ENCODE measurements at regions not wholly inside any gene's neighbourhood (a gene's known extent, or its start where the extent isn't known, plus 50 kb on each side); places are given as distances from the start of the nearest gene placed in this dataset.
A peak's percentile ranks its signal among the peaks of the same experiment; 100 is the strongest.
"Not testable (repeated sequence)": the region's sequence is repeated elsewhere in the genome, so short reads cannot be mapped to it uniquely, and the experiment has no call there.

DNA sequence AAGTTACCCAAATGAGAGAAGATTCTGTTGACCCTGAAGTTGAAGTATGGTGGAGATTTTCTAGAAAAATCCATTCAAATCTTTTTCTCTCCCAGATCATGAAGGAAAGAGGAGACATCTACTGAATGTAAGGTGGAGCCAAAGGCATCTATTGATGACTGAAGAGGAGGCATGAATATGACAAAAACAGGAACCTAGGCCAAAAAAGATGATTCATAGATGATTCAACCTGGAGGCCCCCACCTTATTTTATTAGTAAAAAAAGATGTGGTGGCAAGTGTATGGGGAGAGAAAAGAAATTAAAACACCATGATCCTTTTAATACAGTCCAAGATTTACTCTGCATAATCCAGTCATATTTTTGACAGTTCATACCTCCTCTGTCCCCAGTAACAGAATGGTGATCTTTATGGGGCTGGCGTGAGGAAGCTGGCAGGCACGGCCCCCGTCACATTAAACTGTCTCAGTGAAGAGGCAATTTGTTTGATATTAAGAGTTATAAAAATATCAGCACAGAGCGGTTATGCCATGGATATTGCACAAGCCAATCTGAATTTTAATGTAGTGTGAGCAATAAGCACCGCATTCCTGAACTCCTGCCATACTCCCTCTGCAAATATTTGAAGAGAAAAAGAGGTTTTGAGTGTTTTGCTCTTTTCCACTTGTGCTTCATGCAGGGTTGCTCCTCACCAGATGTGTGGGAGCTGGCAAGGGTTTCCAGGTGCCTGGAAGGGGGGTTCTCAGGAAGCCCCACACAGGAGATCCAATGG is 94.4 kb downstream of the TRIM43 start:
- peak; percentile 63 for DNase-seq (ENCODE audit: low read depth)

DNA sequence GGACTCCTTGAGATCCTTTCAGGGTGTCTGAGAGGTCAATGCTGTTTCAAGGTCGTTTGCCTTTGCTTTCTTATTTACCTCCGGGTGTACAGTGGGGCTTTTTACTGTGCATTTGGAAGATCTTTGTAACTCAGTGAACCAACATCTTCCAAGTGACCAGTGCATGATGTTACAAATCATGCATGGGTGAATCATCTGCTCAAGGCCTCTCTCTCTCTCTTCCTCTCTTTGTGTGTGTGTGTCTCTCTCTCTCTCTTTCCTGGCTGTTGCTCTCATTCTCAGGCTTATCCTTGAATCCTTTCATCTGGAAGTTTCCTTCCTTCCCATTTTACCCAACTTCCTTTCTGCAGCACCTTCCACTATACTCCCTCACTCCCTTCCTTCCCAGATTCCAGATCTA is 96.1 kb downstream of the TRIM43 start:
- DNase-seq (ENCODE audit: low read depth) = not testable (repeated sequence)

DNA sequence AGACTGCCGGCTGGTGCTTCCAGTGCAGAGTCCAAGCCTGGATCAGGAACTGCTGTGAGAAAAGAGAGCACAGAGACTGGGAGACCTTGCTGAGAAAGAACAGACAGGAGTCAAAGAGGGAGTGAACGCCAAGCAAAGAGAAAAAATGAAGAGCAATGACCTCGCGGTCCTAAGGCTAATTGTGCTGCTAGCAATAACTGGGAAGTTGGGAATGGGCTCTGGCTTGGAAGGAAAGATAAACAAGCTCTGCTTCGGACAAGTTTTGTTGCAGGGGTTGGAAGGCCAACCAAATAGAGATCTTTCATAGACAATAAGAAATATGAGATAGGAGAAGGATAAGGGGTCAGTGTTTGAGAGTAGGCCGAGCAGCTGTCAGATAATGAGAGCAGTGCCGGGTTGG is 99.4 kb downstream of the TRIM43 start:
- not testable (repeated sequence) for DNase-seq (ENCODE audit: low read depth)

DNA sequence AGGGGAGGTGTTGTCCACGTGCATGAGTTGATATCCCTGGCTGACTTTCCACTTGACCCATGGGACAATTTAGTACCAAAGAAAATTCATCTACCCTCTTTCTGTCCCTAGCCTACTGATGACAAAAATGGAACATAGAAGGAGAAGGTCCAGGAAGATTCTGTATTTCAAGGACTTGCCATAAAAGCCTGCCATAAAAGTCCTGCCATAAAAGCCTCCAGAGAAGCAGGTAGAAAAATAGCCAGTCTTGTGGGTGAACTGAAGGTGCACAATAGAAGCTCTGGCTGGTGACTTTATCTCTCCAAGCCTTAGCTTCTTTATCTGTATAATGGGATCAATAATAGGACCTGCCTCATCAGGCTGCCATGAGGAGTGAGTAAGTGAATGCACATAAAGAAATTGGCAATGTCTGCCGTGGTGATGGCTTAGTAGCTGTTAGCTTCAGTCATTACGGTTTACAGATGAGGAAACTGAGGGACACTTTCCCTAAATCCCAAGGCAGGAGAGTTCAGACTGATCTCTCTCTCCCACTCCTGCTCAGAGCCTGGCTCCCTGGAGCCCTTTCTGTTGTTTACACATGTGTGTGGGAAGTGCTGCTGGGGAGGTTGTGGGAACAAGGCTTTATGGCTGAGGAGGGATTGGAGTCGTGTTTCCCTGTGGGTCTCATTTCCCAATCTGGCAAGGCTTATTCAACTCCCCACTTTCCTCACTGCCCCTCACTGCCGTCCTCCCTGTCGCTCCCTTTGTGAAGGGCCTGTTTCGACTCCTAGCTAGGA is 101.5 kb downstream of the TRIM43 start:
- not testable (repeated sequence) for DNase-seq (ENCODE audit: low read depth)

DNA sequence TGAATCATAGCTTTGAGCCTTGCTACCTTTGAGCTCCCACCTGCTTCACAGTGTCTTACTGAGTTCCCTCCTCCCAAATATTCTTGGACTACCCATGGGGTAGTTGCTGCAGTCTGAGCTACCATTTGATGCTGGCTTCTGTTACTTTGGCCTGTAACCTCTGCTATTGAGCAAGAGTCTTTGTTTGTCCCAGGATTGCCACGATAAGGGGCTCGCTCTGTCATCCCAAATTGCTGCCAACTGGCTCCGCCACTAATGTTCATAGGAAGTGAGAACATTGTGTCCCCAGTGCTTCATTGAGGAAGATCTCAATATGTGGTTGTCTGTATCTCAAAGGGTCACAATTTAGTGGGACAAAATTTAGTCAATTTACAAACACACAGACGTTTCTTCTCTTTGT is 103.8 kb downstream of the TRIM43 start:
- DNase-seq (ENCODE audit: low read depth) = no peak

DNA sequence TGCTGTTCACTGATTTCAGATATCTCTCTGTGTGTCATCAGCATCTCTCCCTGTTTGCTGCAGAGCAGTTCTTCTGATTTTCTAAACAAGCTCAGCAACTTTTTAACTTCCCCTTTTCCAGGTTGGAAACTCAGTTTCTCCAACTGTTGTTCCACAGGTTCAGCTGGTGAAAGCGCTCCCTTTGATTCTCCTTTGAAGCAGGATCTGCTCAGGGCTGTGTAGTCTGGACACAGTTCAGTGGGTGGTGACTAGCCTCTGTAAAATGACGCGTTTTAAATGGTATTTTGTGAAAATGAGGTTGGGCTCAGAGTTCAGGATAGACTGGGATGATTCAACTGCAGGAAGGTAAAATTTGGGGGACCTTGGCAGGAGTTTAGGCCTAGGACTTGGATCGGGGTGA is 106.3 kb downstream of the TRIM43 start:
- no peak for DNase-seq (ENCODE audit: low read depth)

DNA sequence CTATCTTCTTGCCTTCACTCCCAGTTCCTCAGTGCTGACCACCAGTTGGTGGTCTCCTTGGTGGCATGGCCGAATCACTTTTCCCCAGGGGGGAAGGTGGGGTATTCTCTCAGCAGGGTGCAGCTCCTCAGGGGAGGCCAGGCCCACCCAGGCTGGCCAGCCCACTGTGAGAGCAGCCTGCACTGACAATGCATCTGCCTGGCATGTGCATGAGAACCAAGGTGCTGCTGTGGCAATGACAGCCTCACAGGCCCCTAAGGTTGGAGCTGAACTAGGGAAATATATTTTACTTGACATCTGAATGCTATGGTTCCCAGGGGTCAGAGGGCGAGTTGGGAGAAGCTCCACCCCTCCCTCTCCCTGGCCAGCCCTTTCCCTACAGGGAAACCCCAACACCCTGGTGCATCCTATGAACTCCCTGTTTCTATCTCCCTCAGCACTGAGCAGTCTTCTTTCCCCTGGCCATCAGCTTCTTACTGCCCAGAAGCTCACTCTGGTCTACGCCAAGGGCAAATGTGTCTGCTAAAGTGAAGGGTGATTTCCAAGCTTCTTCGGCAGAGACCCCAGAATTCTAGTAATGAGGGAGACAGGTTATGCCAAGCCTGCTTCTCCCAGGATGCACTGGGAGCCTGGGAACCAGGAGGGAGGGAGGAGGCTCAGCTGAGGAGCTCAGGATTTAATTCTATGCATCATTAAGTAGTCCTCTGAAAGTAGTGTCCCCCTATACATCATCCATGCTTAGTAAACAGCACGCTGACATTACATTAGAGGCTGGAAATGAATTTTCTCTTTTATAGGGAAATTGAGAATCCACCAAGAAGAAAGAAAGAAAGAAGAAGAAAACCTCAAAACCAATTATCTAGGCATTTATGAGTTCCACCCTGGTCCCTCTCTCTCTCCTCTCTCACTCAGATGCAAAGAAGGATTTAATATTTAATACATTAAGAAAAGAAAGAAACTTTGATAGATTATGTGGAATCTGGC is 107.7 kb downstream of the TRIM43 start:
- not testable (repeated sequence) for DNase-seq (ENCODE audit: low read depth)

DNA sequence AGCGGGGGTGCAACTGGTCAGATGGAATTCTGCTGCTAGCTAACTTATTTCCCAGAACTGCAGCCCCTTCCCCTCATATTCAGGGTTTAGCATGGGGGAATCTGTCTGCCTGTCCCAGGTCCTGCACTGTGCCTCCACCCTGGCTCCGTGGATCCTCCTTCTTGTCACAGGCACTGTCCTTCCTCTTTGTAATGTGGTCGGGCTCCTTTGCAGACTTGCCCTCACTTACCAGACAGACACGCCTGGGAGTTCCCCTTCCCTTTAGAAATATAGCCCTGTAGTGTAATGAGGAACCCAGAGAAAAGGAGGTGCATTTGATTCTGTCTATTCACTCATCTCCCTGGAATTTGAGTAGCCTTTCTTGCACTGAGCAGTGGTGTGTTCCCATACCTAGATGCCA is 108.7 kb downstream of the TRIM43 start:
- no peak for DNase-seq (ENCODE audit: low read depth)

DNA sequence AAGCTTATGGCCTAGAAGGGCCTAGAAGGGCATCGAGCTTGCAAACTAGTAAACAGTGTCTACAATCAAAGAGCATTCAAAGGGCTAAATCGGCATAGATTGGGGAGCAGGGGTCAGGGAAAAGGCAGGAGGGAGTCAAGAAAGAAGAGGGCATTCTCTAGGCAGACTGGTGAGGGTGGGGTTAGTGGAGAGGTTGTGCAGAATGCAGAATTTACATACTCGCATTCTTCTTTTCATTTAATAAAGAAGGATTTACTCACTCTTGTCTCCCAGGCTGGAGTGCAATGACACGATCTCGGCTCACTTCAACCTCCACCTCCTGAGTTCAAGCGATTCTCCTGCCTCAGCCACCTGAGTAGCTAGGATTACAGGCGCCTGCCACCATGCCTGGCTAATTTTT is 110.7 kb downstream of the TRIM43 start:
- no peak for DNase-seq (ENCODE audit: low read depth)

DNA sequence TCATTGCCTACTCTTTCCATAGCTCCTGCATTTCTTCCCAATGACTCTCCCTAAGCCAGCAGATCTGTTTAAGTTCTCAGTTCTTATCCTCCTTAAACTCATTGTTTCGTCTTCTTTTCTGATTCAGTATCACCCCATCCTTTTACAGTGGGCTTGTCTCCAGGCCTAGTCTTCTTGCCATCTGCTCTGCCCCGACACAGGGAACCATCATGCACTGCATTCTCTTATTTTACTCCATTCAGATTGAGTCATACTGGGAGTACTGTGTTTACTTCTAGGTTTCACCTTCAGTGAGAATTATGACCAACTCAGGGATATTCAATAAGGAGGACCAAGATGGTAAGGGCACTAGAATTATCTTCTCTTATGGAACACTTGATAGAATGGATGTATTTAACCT is 115.4 kb downstream of the TRIM43 start:
- not testable (repeated sequence) for DNase-seq (ENCODE audit: low read depth)

DNA sequence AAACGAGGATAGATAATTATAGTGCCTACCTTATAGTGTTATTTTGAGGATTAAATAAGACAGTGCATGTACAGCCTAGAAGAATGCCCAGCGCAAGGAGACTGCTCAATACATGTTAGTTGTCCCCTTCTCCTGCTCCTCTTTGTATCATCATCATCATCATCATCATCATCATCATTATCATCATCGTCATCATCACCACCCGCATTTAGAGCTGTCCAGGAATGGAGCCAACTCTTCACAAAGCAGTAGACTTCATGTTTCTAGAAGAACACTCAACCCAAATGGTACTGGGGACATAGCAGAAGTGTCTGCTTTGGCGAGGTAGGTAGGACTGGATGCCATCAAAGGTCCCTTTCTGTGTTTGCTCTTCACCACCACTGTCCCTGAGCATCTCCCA is 116.0 kb downstream of the TRIM43 start:
- DNase-seq (ENCODE audit: low read depth) = no peak

DNA sequence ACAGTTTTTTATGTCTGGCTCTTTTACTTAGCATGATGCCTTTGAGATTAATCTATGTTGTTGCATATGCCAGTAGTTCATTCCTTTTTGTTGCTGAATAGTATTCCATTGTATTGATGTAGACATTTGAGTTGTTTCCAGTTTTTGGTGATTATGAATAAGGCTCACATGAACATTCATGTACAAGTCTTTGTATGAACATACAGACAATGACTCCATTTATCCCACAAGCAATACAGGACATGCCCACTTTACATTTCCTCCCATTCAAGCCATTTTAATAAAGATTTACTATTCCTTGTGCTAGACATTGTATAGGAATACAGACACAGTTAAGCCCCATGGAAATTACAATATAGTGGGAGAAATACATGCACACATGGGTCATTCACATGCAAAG is 118.0 kb downstream of the TRIM43 start:
- DNase-seq (ENCODE audit: low read depth) = no peak

DNA sequence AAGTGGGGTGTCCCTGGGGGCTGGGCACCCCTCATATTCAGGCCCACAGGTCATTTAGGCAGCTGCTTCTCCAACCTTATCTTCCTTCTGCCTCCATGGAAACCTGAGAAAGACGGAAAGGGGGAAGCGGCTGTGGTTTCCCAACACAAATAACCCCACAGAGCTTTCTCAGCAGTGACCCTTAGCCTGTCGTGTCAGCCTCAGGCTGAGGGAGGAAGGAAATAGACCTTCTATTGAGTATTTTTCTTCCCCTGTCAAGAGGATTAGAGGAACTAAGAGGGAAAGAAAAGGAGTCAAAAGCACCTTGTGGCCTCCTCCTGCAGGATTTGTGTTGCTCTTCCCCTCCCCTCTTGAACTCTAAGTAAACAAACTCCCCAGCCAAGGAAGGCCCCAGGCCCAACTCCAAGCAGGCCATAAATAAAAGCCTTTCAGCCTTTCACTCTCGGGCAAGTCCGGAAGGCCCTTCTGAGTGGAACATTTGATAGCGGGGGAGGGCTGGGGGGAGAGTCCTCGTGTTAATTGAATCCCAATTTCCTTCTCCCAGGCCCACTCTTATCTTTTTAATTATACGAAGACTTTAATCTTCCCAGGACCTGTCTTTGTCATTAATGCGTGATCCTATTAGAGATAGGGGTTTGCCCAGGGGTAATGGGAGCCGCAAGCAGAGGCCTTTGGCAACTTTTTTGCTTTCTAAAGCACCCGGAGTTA is 121.8 kb downstream of the TRIM43 start:
- DNase-seq (ENCODE audit: low read depth) = not testable (repeated sequence)

DNA sequence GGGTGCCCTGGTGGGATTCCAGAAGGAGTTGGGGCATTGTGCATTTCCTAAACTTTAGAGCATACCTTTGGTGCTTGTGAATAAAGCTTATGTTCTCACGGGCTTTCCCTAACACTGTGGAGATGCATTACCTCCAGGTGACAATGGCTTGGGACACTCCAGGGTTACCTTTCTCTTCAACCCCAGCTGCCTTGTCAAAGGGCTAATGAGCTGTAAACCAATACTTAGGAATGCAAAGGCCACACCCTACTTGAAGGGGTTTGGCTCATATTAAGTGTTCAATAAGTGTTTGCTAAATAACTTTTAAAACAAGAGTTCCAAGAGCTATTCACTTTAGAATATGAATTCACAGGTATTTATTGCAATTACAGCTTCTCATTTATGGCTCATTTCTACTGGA is 122.6 kb downstream of the TRIM43 start:
- not testable (repeated sequence) for DNase-seq (ENCODE audit: low read depth)

DNA sequence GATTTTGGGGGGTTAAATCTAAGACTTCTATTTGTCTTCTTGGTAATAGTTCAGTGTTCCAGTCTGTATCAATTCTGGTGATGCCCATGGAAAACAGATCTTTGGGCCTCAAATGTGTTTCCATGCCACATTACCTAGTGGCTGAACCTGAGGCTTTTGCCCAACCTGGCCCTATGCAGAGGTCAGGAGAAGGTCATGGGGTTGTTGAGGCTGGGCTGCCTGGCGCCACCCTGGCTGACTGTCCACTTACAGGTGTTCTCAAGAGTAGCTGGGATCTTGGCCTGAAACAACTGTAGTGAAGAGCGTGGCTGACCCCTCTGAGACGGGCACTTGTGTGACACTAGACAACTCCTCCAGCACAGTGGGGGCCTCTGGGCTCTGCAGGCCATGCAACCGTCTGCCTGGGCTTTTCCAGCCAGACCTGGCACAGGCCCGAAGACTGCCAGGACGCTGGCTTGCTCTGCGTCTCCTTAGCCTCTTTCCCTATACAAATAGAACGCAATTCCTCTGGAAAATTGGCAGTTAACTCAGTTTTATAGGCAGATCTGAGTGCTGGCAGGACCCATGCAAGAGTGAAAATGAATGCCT is 127.8 kb downstream of the TRIM43 start:
- DNase-seq (ENCODE audit: low read depth) = no peak

DNA sequence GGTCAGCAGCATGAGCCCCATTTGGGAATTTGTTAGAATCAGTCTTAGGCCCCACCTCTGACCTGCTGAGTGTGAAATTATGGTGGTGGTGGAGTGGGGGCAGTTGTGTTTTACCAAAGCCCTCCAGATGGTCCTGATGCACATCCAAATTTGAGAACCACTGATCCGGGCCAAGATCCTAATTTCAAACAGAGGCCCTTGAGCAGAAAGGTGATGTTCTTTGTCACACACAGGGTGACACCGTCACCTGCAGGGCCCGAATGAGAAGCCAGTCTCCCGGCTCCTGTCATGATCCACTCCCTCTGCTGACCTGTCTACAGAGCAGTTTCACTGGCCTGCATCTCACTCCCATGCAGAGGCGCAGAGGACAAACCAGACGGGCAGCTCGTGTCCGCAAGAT is 129.9 kb downstream of the TRIM43 start:
- DNase-seq (ENCODE audit: low read depth) = no peak

DNA sequence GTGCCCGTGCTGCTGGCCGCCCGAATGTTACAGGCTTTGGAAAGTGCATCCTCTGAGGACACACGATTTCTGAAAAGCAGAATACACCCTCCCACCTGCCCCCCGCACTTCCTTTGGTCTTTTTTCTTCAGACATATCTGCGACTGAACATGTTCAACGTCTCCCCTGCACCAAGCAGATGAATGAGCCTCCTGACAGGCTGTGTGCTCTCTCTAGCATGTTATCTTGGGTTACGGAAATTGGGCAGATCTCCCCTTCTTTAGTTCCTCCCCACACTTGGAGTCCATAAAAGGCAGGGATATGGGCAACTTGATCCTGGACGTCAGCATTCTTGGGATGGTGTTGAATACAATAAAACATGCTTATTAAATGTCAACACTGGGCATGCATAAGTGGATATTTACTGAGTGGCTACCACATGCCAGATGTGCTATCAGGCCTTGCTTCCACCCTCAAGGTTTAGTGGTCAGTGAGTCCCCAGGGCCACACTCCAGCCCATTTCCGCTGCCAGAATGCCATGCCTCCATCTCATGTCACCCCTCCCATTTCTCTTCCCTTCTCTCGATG is 130.4 kb downstream of the TRIM43 start:
- no peak for DNase-seq (ENCODE audit: low read depth)

DNA sequence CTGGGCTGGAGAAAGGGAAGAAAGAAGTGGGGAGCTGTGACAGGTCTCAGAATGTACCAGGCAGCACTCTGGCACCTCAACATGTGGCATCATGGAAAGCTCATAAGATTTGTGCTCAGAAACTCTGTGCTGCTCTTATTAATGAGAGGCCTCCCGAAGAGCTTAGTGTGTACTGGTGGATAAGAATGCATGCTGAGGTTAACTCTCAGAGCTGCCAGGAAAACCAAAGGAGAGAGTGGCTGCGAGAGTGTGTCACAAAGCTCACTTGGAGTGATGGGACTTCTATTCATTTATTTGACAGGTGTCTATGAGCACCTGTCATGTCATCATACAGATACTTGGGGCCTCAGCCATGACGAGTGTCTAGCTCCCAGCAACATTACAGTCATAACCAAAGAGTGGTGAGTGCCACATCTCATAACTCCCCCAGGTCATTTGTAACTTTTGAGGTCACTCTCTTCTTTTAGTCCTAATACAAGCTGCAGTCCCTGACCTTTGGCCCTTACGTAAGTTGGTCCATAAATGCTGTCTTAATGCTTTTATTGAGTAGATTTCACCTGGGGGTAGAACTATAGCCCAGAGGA is 131.9 kb downstream of the TRIM43 start:
- DNase-seq (ENCODE audit: low read depth) = not testable (repeated sequence)

DNA sequence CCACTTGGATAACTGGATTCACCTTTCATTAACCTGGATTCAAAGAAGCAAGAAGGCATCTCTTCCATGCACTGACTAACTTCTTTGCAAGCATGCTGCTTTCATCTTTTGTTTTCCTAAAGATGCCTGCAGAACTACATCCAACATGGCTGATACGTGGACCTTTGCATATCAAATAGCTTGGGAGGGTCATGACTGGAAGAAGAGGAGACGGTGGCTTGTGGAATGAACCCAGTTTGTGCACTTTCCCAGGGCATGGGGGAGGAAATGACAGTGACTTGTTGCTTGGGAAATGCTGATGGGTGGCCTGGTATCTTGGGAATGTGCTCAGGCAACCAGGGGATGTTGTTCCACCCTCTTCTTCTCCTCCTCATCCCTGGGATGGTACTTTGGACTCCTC is 133.4 kb downstream of the TRIM43 start:
- not testable (repeated sequence) for DNase-seq (ENCODE audit: low read depth)

DNA sequence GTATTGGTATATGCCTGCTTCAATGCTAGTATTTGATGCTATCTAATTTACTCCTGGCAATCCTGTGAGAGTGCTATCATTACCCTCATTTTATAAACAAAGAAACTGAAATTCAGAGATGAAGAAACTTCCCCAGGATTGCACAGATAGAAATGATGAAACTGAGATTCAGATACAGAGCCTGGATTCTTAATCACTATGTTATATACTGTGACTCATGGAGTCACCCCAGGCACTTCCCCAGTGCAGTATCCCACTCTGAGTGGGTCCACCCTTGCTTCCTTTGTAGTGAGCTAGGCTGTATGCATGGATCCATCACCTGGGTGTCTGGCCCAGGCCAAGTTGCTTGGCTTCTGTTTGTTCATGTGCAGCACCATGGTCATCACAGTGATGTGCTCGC is 133.9 kb downstream of the TRIM43 start:
- peak; percentile 16 for DNase-seq (ENCODE audit: low read depth)
